ENCODE measurements at regions not wholly inside any gene's neighbourhood (a gene's known extent, or its start where the extent isn't known, plus 50 kb on each side); places are given as distances from the start of the nearest gene placed in this dataset.

DNA sequence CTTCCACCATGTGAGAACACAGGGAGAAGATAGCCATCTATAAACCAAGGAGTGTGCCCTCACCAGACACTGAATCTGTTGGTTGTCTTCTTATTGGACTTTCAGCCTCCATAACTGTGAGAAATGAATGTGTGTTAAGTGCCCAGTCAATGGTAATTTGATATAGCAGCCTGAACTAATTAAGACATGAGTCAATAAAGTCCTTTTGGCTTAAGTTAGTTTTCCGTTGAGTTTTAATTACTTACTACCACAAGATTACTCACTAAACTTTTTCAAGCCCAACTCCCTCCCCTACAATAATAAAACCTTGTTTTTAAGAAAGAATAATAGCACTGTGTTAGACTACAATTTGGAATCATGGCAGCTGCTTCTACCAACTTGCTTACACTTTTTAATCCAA is 324.2 kb downstream of the PCDH19 start:
- TF ChIP-seq, protein P1, sequence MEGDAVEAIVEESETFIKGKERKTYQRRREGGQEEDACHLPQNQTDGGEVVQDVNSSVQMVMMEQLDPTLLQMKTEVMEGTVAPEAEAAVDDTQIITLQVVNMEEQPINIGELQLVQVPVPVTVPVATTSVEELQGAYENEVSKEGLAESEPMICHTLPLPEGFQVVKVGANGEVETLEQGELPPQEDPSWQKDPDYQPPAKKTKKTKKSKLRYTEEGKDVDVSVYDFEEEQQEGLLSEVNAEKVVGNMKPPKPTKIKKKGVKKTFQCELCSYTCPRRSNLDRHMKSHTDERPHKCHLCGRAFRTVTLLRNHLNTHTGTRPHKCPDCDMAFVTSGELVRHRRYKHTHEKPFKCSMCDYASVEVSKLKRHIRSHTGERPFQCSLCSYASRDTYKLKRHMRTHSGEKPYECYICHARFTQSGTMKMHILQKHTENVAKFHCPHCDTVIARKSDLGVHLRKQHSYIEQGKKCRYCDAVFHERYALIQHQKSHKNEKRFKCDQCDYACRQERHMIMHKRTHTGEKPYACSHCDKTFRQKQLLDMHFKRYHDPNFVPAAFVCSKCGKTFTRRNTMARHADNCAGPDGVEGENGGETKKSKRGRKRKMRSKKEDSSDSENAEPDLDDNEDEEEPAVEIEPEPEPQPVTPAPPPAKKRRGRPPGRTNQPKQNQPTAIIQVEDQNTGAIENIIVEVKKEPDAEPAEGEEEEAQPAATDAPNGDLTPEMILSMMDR (IDR thresholded peaks at IDR 0.05; ENCODE audit: low read depth, low read length), result no peak
- TF ChIP-seq, protein P2, sequence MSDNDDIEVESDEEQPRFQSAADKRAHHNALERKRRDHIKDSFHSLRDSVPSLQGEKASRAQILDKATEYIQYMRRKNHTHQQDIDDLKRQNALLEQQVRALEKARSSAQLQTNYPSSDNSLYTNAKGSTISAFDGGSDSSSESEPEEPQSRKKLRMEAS (IDR thresholded peaks at IDR 0.05; ENCODE audit: low read depth, low read length), result no peak
- TF ChIP-seq POLR2A (IDR thresholded peaks at IDR 0.05; ENCODE audit: extremely low read depth, insufficient read length), result no peak
- TF ChIP-seq MYC (IDR thresholded peaks at IDR 0.05; ENCODE audit: low read depth, low read length), result no peak

All from NB4 (cell line).